ENCODE measurements at regions not wholly inside any gene's neighbourhood (a gene's known extent, or its start where the extent isn't known, plus 50 kb on each side); places are given as distances from the start of the nearest gene placed in this dataset.

DNA sequence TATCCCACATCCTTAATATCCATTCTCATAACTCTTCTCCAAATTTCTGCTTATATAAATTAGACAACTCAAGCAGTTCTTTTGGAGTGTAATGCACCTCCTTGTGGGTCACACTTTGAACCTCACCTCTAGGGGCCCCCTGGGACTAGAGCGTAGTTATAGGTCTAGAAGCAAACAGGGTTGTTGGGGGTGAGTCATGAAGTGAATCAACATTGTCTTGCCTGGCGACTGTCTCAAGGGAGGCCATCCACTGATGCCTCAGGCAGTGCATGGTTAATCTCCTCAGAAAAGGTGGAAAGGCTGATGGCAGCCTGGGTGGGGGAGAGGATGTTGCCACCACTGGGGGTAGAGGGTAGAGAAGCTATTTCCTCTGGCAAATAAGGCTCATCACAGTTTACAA, 129.1 kb downstream of the TNFRSF21 start:
- Histone ChIP-seq H2BK5ac (ENCODE audit: low read depth, low read length, poor library complexity, severe bottlenecking) (no peak overlapping the region), H2AK5ac (ENCODE audit: low read length, severe bottlenecking) (no peak overlapping the region), H3K4ac (ENCODE audit: low read depth in 1 of 2, low read length in 2 of 2) (no peak overlapping the region), H3K4me2 (ENCODE audit: low read length, poor library complexity, severe bottlenecking) (no peak overlapping the region), H3K18ac (ENCODE audit: low read depth in 1 of 2, low read length in 2 of 2) (peak overlapping the region in 1 of 2 experiments; percentile 28), H3K9me3 (ENCODE audit: control insufficient read depth, low read length) (no peaks in the 10 kb centered on the region), H3K4me1 (ENCODE audit: control insufficient read depth, insufficient read depth, low read depth, low read length) (peaks cover 3% of the 10 kb centered on the region), H3K36me3 (ENCODE audit: control insufficient read depth in 1 of 2, insufficient read depth in 2 of 2, low read depth in 1 of 2, low read length in 2 of 2) (no peaks in the 10 kb centered on the region), H3K27ac (ENCODE audit: low read length, poor library complexity, severe bottlenecking) (no peak overlapping the region), H3K9ac (ENCODE audit: low read length) (no peak overlapping the region), H3K79me1 (replicated peaks; ENCODE audit: low read length, poor library complexity, severe bottlenecking) (no peaks in the 10 kb centered on the region), H3K23ac (ENCODE audit: low read length in 2 of 2) (no peak overlapping the region), H4K91ac (ENCODE audit: low read length) (peak overlapping the region; percentile 25), H3K27me3 (ENCODE audit: control insufficient read depth in 1 of 2, insufficient read depth in 1 of 2, low read length in 2 of 2) (no peaks in the 10 kb centered on the region), H3K14ac (ENCODE audit: low read length in 2 of 2) (no peak overlapping the region), H3K4me3 (ENCODE audit: insufficient read depth in 1 of 2, low read depth in 1 of 2, low read length in 2 of 2) (no peak overlapping the region), H2AFZ (ENCODE audit: low read depth, low read length) (no peak overlapping the region), H4K8ac (ENCODE audit: low read length) (no peak overlapping the region), H2BK15ac (ENCODE audit: low read depth, poor library complexity, severe bottlenecking) (no peak overlapping the region), H2BK12ac (ENCODE audit: low read length in 2 of 2) (no peak overlapping the region), H2BK120ac (ENCODE audit: low read depth, low read length) (no peak overlapping the region)
- WGBS: 18% methylated on average over 2 of the region's 2 CpGs
- DNase-seq: peak; percentile 66

DNA sequence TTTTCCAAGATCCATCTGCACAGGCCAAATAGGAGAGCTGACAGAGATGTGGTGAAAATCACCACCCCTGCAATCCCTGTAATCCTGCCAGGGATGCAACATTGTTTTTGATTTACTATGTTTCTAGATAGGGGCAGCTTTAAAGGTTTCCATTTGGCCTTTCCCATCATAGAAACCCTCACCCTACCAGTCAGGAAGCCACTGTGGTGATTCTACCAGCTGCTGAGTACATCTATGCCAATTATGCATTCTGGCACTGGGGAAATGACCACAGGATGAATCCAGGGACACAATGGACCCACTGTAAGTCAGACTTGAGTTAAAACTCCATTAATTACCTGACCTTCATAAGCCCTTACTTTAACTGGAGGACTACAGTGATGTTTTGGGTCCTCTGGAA, 130.4 kb downstream of the TNFRSF21 start:
- Histone ChIP-seq H2AK5ac (ENCODE audit: low read length, severe bottlenecking) (no peak overlapping the region), H2BK5ac (ENCODE audit: low read depth, low read length, poor library complexity, severe bottlenecking) (no peak overlapping the region), H3K18ac (ENCODE audit: low read depth in 1 of 2, low read length in 2 of 2) (peak overlapping the region in 1 of 2 experiments; percentile 11), H4K91ac (ENCODE audit: low read length) (no peak overlapping the region), H3K4ac (ENCODE audit: low read depth in 1 of 2, low read length in 2 of 2) (no peak overlapping the region), H3K27ac (ENCODE audit: low read length, poor library complexity, severe bottlenecking) (no peak overlapping the region), H3K4me1 (ENCODE audit: control insufficient read depth, insufficient read depth, low read depth, low read length) (peaks cover 3% of the 10 kb centered on the region), H3K36me3 (ENCODE audit: control insufficient read depth in 1 of 2, insufficient read depth in 2 of 2, low read depth in 1 of 2, low read length in 2 of 2) (no peaks in the 10 kb centered on the region), H2BK120ac (ENCODE audit: low read depth, low read length) (no peak overlapping the region), H3K27me3 (ENCODE audit: control insufficient read depth in 1 of 2, insufficient read depth in 1 of 2, low read length in 2 of 2) (no peaks in the 10 kb centered on the region), H3K4me2 (ENCODE audit: low read length, poor library complexity, severe bottlenecking) (no peak overlapping the region), H2BK15ac (ENCODE audit: low read depth, poor library complexity, severe bottlenecking) (no peak overlapping the region), H4K8ac (ENCODE audit: low read length) (no peak overlapping the region), H3K23ac (ENCODE audit: low read length in 2 of 2) (no peak overlapping the region), H3K9ac (ENCODE audit: low read length) (no peak overlapping the region), H3K14ac (ENCODE audit: low read length in 2 of 2) (no peak overlapping the region), H3K79me1 (replicated peaks; ENCODE audit: low read length, poor library complexity, severe bottlenecking) (no peaks in the 10 kb centered on the region), H2AFZ (ENCODE audit: low read depth, low read length) (no peak overlapping the region), H3K4me3 (ENCODE audit: insufficient read depth in 1 of 2, low read depth in 1 of 2, low read length in 2 of 2) (no peak overlapping the region), H3K9me3 (ENCODE audit: control insufficient read depth, low read length) (no peaks in the 10 kb centered on the region), H2BK12ac (ENCODE audit: low read length in 2 of 2) (peak overlapping the region in 1 of 2 experiments; percentile 5)
- no peak for DNase-seq

DNA sequence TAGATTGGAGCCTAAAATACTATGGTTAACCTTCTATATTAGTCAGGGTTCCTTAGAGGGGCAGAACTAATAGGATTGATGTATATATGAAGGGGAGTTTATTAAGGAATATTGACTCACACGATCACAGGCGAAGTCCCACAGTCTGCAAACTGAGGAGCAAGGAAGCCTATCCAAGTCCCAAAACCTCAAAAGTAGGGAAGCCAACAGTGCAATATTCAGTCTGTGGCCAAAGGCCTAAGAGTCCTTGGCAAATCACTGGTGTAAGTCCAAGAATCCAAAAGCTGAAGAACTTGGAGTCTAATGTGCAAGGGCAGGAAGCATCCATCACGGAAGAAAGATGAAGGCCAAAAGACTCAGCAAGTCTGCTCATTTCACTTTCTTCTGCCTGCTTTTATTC, 133.5 kb upstream of the ADGRF1 start:
- H2BK12ac ChIP-seq (ENCODE audit: low read length in 2 of 2): no peak overlapping the region
- no peaks in the 10 kb centered on the region for H3K36me3 ChIP-seq (ENCODE audit: control insufficient read depth in 1 of 2, insufficient read depth in 2 of 2, low read depth in 1 of 2, low read length in 2 of 2)
- no peak overlapping the region for H3K18ac ChIP-seq (ENCODE audit: low read depth in 1 of 2, low read length in 2 of 2)
- DNase-seq: no peak
- no peak overlapping the region for H3K4me2 ChIP-seq (ENCODE audit: low read length, poor library complexity, severe bottlenecking)
- no peak overlapping the region for H3K4ac ChIP-seq (ENCODE audit: low read depth in 1 of 2, low read length in 2 of 2)
- no peak overlapping the region for H4K91ac ChIP-seq (ENCODE audit: low read length)
- 99% methylated on average over 3 of the region's 3 CpGs for WGBS
- H3K4me3 ChIP-seq (ENCODE audit: insufficient read depth in 1 of 2, low read depth in 1 of 2, low read length in 2 of 2): no peak overlapping the region
- no peaks in the 10 kb centered on the region for H3K9me3 ChIP-seq (ENCODE audit: control insufficient read depth, low read length)
- H3K27ac ChIP-seq (ENCODE audit: low read length, poor library complexity, severe bottlenecking): no peak overlapping the region
- no peaks in the 10 kb centered on the region for H3K79me1 ChIP-seq (replicated peaks; ENCODE audit: low read length, poor library complexity, severe bottlenecking)
- H3K27me3 ChIP-seq (ENCODE audit: control insufficient read depth in 1 of 2, insufficient read depth in 1 of 2, low read length in 2 of 2): no peaks in the 10 kb centered on the region
- peaks cover 1% of the 10 kb centered on the region for H3K4me1 ChIP-seq (ENCODE audit: control insufficient read depth, insufficient read depth, low read depth, low read length)
- H2BK120ac ChIP-seq (ENCODE audit: low read depth, low read length): no peak overlapping the region
- H3K9ac ChIP-seq (ENCODE audit: low read length): no peak overlapping the region
- no peak overlapping the region for H2AK5ac ChIP-seq (ENCODE audit: low read length, severe bottlenecking)
- H2BK15ac ChIP-seq (ENCODE audit: low read depth, poor library complexity, severe bottlenecking): no peak overlapping the region
- no peak overlapping the region for H3K14ac ChIP-seq (ENCODE audit: low read length in 2 of 2)
- H2BK5ac ChIP-seq (ENCODE audit: low read depth, low read length, poor library complexity, severe bottlenecking): no peak overlapping the region
- no peak overlapping the region for H2AFZ ChIP-seq (ENCODE audit: low read depth, low read length)
- no peak overlapping the region for H4K8ac ChIP-seq (ENCODE audit: low read length)
- H3K23ac ChIP-seq (ENCODE audit: low read length in 2 of 2): no peak overlapping the region

DNA sequence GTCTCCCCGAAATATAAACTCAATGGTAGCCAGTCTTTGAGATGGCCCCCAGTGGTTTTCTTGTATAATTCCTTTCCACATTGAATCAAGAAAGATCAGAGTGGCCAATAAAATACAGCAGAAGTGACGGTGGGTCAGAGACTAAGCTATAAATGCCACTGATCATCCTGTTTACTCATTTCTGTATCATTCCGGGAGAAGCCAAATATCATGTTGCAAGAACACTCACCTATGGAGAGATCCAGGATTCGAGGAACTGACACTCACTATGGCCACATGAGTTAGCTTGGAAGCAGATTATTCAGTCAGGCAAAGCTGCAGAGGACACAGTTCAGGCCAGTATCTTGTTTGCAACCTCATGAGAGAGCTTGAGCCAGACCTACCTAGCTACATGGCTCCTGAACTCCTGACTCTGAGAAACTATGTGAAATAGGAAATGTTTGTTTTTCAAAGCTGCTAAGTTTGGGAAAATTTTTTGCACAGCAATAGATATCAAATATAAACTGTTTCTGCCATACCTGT, 132.4 kb upstream of the ADGRF1 start:
- Histone ChIP-seq H3K79me1 (replicated peaks; ENCODE audit: low read length, poor library complexity, severe bottlenecking) (no peaks in the 10 kb centered on the region), H3K4me1 (ENCODE audit: control insufficient read depth, insufficient read depth, low read depth, low read length) (peaks cover 2% of the 10 kb centered on the region), H3K18ac (ENCODE audit: low read depth in 1 of 2, low read length in 2 of 2) (no peak overlapping the region), H3K4me3 (ENCODE audit: insufficient read depth in 1 of 2, low read depth in 1 of 2, low read length in 2 of 2) (no peak overlapping the region), H3K14ac (ENCODE audit: low read length in 2 of 2) (no peak overlapping the region), H3K23ac (ENCODE audit: low read length in 2 of 2) (no peak overlapping the region), H3K27ac (ENCODE audit: low read length, poor library complexity, severe bottlenecking) (no peak overlapping the region), H3K4ac (ENCODE audit: low read depth in 1 of 2, low read length in 2 of 2) (no peak overlapping the region), H3K9me3 (ENCODE audit: control insufficient read depth, low read length) (no peaks in the 10 kb centered on the region), H2BK15ac (ENCODE audit: low read depth, poor library complexity, severe bottlenecking) (no peak overlapping the region), H2BK5ac (ENCODE audit: low read depth, low read length, poor library complexity, severe bottlenecking) (no peak overlapping the region), H2BK120ac (ENCODE audit: low read depth, low read length) (no peak overlapping the region), H2AFZ (ENCODE audit: low read depth, low read length) (no peak overlapping the region), H3K9ac (ENCODE audit: low read length) (no peak overlapping the region), H3K4me2 (ENCODE audit: low read length, poor library complexity, severe bottlenecking) (no peak overlapping the region), H4K8ac (ENCODE audit: low read length) (no peak overlapping the region), H2BK12ac (ENCODE audit: low read length in 2 of 2) (peak overlapping the region in 1 of 2 experiments; percentile 29), H3K36me3 (ENCODE audit: control insufficient read depth in 1 of 2, insufficient read depth in 2 of 2, low read depth in 1 of 2, low read length in 2 of 2) (no peaks in the 10 kb centered on the region), H4K91ac (ENCODE audit: low read length) (no peak overlapping the region), H3K27me3 (ENCODE audit: control insufficient read depth in 1 of 2, insufficient read depth in 1 of 2, low read length in 2 of 2) (no peaks in the 10 kb centered on the region), H2AK5ac (ENCODE audit: low read length, severe bottlenecking) (no peak overlapping the region)
- 90% methylated on average over 4 of the region's 4 CpGs for WGBS
- no peak for DNase-seq
